ENCODE measurements at regions not wholly inside any gene's neighbourhood (a gene's known extent, or its start where the extent isn't known, plus 50 kb on each side); places are given as distances from the start of the nearest gene placed in this dataset.
"Not testable (repeated sequence)": the region's sequence is repeated elsewhere in the genome, so short reads cannot be mapped to it uniquely, and the experiment has no call there.

DNA sequence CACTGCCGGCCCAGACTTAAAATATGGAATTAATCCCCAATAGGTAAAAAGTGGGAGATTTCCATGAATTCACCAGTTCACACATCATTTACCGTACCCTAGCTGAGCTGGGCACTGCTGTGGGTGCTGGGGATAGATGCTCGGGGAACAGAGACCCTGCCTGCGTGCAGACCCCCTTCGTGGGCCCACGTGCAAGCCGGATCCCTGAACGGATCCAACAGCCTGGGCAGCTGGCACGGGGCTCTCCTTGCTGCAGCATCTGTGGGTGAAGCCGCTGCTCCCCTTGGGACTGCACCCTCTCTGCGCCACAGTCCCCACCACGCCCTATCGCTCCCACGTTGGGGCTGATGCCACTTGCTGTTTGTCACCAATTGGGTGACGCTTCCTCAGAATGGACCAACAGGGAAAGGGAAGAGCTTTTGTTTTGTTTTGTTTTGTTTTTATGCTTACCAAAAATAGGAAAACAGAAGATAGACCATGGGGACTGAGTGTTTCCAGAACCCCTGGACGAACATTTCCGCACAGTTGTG lies 279.7 kb upstream of the SFSWAP start:
- DNase-seq: not testable (repeated sequence)

GRCh38 chr12:131432532-131433260 lies 278.2 kb upstream of the SFSWAP start:
- no peak for DNase-seq

GRCh38 chr12:131434208-131435125 lies 276.4 kb upstream of the SFSWAP start:
- DNase-seq: no peak

DNA sequence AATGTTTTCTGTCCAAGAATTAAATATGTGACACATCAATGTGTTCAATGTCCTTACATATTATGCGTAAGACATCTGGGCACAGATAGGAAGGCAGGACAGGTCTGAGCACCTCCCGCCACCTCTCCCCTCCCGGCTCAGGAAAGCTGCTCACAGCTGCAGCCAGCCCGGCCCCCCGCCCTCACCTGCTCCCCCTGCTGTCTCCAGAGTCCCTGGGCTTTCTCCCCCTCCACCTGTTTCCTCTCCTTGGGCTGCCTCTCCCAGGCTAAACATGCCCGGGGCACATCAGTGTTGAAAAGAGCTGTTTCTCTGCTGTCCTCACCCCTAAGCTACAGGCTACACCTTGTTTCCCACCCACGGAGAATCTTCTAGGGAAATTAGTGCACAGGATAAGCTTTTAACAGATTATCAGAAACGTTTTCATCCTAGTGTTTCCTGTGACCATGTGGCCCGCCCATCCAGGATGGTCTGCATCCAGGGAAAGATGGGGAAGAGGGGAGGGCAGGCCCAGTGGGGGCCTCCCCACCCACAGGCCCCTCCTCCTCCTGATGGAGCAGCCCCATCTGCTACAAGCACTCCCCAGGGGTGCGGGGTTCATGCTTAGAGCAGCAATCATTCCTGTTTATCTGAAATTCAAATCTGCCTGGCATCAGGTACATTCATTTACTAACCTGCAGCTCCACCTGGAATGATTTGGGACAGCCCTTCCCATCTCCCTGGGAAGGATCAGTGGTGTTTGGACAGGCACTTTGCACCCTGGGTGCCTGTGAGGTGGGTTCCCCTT lies 273.8 kb upstream of the SFSWAP start:
- DNase-seq: no peak

- DNase-seq: no peak
These were observed 273.0 kb upstream of the SFSWAP start for GRCh38 chr12:131437706-131438492.

DNA sequence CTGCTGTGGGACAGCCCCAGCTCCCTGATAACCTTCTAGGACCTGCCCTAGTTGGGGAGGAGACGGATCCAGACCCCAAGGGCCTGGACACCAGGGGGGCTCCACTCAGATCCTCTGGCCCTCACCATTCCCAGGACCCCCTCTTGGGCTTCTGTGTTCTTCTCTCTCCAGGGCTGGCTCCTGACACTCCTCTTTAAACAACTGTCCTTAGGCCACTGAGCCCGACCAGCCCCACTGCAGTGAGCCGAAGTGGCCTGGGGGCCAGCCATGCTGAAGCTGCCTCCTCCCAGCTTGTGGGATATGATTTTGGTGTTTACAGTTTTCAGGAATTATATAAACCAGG lies 272.4 kb upstream of the SFSWAP start:
- not testable (repeated sequence) for DNase-seq

DNA sequence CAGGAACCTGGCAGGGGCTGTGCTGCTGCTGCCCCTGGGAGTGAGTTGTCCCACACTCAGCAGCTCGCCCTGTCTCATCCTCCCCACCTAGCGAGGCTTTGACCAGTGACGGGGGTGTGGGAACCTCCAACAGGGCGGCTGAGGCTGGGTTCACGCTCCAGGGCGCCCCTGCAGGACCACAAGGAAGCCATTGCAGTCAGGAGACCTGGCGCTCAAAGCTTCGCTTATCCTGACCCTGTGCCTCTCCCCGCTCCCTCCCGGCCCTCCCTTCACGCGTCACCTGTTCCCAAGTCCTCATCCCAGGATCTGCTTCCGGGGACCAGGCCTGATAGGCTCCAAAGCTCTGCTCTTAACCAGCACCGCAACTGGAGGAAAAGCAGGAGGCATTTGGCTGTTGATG lies 272.0 kb upstream of the SFSWAP start:
- no peak for DNase-seq

- not testable (repeated sequence) for DNase-seq
These were observed 271.1 kb upstream of the SFSWAP start for GRCh38 chr12:131439752-131440151.

DNA sequence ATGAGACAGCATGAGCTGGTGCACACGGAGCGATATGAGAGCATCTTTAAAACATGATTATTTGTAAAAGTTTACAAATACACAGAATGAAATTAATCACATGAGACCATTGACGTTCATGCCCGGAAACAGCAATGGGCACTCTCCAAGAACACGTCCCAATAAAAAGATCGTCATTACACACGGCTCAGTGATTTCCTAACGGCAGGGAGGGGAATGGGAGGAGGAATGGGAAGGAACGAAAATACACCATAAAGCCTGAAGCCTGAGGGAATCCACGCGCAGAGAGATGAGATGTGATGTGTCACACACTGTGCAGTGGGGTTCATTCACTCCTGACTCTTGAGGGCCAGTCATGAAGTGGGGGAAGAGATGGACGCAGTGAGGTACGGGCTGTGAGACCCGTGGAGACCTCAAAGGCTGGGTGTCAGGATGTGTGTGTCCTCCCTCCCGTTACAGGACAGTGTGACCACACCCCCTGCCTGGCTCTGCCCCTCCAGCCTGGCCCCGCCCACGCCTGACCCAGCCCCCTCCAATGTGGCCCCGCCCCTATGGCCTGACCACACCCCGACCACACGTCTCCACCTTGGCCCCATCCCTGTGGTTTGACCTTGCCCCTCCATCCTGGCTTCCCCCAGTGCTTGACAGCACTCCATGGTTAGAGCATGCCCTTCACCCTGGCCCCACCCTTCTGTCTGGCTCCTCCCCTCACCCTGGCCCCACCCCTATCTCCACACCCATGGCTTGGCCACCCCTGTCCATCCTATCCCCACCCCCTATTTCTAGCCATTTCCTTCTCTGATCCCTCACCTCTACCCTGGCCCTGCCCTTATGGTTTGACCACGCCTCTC lies 270.5 kb upstream of the SFSWAP start:
- DNase-seq: not testable (repeated sequence)

GRCh38 chr12:131441060-131441396 lies 269.9 kb upstream of the SFSWAP start:
- DNase-seq: no peak

GRCh38 chr12:131441638-131442336 lies 269.1 kb upstream of the SFSWAP start:
- no peak for DNase-seq

- DNase-seq: no peak
These were observed 268.5 kb upstream of the SFSWAP start for GRCh38 chr12:131442337-131442918.

GRCh38 chr12:131443019-131444000 lies 267.6 kb upstream of the SFSWAP start:
- DNase-seq: no peak

- no peak for DNase-seq
These were observed 266.4 kb upstream of the SFSWAP start for GRCh38 chr12:131444220-131445164.

DNA sequence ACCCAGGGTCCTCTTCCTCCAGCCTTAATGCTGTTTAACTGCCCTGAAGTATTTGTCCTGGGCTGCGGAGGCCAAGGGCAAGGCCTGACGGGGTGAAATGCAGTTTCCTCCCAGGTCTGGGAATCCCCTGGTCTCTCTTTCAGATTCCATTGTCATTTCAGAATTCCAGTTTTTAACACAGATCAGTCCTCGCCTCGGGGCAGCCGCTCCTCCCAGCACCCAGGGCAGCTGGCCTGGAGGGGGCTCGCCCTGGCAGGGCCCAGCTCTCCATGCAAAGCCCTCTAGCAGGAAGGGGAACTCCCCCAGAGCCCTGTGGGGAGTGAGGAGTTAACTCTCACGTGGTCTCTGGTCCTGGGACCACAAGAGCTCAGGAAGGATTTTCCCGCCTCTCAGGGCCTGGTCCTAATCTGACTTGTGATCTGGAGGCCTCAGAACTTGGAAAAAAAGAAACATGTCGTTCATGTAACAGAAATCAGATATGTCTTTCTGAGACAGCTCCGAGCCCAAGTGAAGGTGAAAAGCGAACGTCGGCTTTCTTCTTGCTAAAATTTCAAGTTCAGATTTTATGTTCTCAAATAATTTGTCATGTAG lies 265.6 kb upstream of the SFSWAP start:
- no peak for DNase-seq

GRCh38 chr12:131445795-131446194 lies 265.1 kb upstream of the SFSWAP start:
- no peak for DNase-seq
